ENCODE measurements at regions not wholly inside any gene's neighbourhood (a gene's known extent, or its start where the extent isn't known, plus 50 kb on each side); places are given as distances from the start of the nearest gene placed in this dataset.

GRCh38 chr6:4192627-4193026 is 57.3 kb upstream of the ECI2 start:
- no peak overlapping the region for H3K9ac ChIP-seq (ENCODE audit: low read length)
- no peaks in the 10 kb centered on the region for H3K9me3 ChIP-seq (ENCODE audit: low read length)
- no peaks in the 10 kb centered on the region for H3K9me2 ChIP-seq (ENCODE audit: insufficient read depth, low read length)
- H3K4me3 ChIP-seq (ENCODE audit: low read length), result no peak overlapping the region
- no peaks in the 10 kb centered on the region for H3K36me3 ChIP-seq (ENCODE audit: insufficient read depth, low read length)
- H2AFZ ChIP-seq (ENCODE audit: low read depth, low read length), result no peak overlapping the region
- no peaks in the 10 kb centered on the region for H4K20me1 ChIP-seq (ENCODE audit: insufficient read depth)
- H3F3A ChIP-seq (ENCODE audit: insufficient read depth, low read length, poor library complexity, severe bottlenecking), result no peaks in the 10 kb centered on the region
- TF ChIP-seq CTCF (IDR thresholded peaks at IDR 0.05; ENCODE audit: poor library complexity, severe bottlenecking), result no peak
- TF ChIP-seq TAF1 (IDR thresholded peaks at IDR 0.05; ENCODE audit: low read depth), result no peak
- no peak for TF ChIP-seq REST (IDR thresholded peaks at IDR 0.05; ENCODE audit: borderline replicate concordance)
- no peaks in the 10 kb centered on the region for H3K27me3 ChIP-seq (ENCODE audit: insufficient read depth, low read depth, low read length)
- no peaks in the 10 kb centered on the region for H3K79me2 ChIP-seq (replicated peaks; ENCODE audit: insufficient read depth, low read length)
- H3K27ac ChIP-seq (ENCODE audit: low read length), result no peak overlapping the region
- no peak overlapping the region for H3K4me2 ChIP-seq (ENCODE audit: low read length)

- no peaks in the 10 kb centered on the region for H3K79me2 ChIP-seq (replicated peaks; ENCODE audit: insufficient read depth, low read length)
- H3K9me3 ChIP-seq (ENCODE audit: low read length), result no peaks in the 10 kb centered on the region
- H3K27ac ChIP-seq (ENCODE audit: low read length), result no peak overlapping the region
- no peak overlapping the region for H2AFZ ChIP-seq (ENCODE audit: low read depth, low read length)
- H3K9me2 ChIP-seq (ENCODE audit: insufficient read depth, low read length), result no peaks in the 10 kb centered on the region
- no peaks in the 10 kb centered on the region for H3F3A ChIP-seq (ENCODE audit: insufficient read depth, low read length, poor library complexity, severe bottlenecking)
- H3K9ac ChIP-seq (ENCODE audit: low read length), result no peak overlapping the region
- H3K4me3 ChIP-seq (ENCODE audit: low read length), result no peak overlapping the region
- TF ChIP-seq TAF1 (IDR thresholded peaks at IDR 0.05; ENCODE audit: low read depth) (no peak), MXI1 (conservative IDR thresholded peaks at IDR 0.05; ENCODE audit: poor library complexity, severe bottlenecking) (no peak), CTCF (IDR thresholded peaks at IDR 0.05; ENCODE audit: poor library complexity, severe bottlenecking) (no peak), EP300 (conservative IDR thresholded peaks at IDR 0.05; ENCODE audit: poor library complexity, severe bottlenecking) (no peak), RAD21 (conservative IDR thresholded peaks at IDR 0.05) (no peak), REST (IDR thresholded peaks at IDR 0.05; ENCODE audit: borderline replicate concordance) (no peak), POLR2AphosphoS5 (IDR thresholded peaks at IDR 0.05) (no peak), EZH2 (IDR thresholded peaks at IDR 0.05; ENCODE audit: borderline replicate concordance, insufficient read depth, low read length, poor library complexity, severe bottlenecking) (no peak), SMC3 (conservative IDR thresholded peaks at IDR 0.05; ENCODE audit: poor library complexity) (no peak)
- no peaks in the 10 kb centered on the region for H4K20me1 ChIP-seq (ENCODE audit: insufficient read depth)
- H3K36me3 ChIP-seq (ENCODE audit: insufficient read depth, low read length), result no peaks in the 10 kb centered on the region
- H3K4me2 ChIP-seq (ENCODE audit: low read length), result no peak overlapping the region
- H3K27me3 ChIP-seq (ENCODE audit: insufficient read depth, low read depth, low read length), result no peaks in the 10 kb centered on the region
Measured at GRCh38 chr6:4192173-4192572, 56.8 kb upstream of the ECI2 start.
